Ovary (tissue), 3 donors: ENCODE measurements at regions not wholly inside any gene's neighbourhood (a gene's known extent, or its start where the extent isn't known, plus 50 kb on each side); places are given as distances from the start of the nearest gene placed in this dataset.

Experiments
- CTCF ChIP-seq, 3 donors: fragments of 450-650 bp in 2 of 3; fragments of 200-600 bp in 1 of 3; IDR thresholded peaks; one replicate each; pipeline versions ENCODE4 v1.5.1 to v1.8.0; 2016 to 2022; ENCODE audit warnings: antibody characterized with exemption in 3 of 3, mild to moderate bottlenecking in 1 of 3
- EP300 ChIP-seq: sonication (generic); formaldehyde crosslinking; IDR thresholded peaks from one replicate; pipeline ENCODE4 v1.6.1; 2017; ENCODE audit warnings: antibody characterized with exemption
- donor health status: DM: no; HTN: no; CAD: no.

DNA sequence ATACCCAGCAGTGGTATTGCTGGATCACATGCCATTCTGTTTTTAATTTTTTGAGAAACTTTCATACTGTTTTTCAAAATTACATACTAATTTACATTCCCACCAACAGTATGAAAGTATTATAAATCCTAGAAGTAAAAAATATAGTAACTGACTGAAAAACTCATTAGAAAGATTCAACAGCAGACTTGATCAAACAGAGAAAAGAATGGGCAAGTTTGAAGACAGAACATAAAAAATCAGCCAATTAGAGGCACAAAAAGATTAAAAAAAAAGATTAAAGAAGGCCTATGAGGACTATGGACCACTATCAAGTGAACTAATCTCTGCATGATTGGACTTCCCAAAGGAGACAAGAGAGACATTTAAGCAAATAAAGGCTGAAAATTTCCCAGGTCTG is 144.0 kb upstream of the GRIK2 start:
- TF ChIP-seq CTCF (IDR thresholded peaks at IDR 0.05) (no peak), EP300 (no peak)
